GM21723 (cell line): ENCODE measurements at regions not wholly inside any gene's neighbourhood (a gene's known extent, or its start where the extent isn't known, plus 50 kb on each side); places are given as distances from the start of the nearest gene placed in this dataset.

ENCODE experiments used
- ATAC-seq: cut with Tn5 transposase; IDR thresholded peaks from one replicate; pipeline ENCODE4 v1.9.1; 2021; ENCODE audit warnings: mild to moderate bottlenecking, moderate library complexity; ENCODE audit not compliant: unreplicated experiment

DNA sequence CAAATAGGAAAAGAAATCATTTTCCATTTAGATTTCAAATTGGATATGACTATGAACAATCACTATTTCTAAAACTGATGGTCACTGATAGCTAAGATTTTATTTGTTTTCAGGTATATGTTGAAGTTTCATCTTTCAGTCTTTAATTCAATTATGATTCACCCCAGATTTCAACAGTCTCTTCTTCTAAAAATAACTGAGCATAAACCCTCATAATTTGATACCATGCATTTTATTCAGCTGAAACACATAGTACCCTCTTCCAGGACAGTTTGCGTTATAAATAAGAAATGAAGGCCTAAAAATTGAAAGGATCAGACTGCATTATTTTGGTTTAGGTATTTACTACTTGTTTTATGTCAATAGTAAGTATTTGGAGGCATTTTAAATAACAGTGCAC is 428.5 kb upstream of the NBEA start:
- no peak for ATAC-seq

DNA sequence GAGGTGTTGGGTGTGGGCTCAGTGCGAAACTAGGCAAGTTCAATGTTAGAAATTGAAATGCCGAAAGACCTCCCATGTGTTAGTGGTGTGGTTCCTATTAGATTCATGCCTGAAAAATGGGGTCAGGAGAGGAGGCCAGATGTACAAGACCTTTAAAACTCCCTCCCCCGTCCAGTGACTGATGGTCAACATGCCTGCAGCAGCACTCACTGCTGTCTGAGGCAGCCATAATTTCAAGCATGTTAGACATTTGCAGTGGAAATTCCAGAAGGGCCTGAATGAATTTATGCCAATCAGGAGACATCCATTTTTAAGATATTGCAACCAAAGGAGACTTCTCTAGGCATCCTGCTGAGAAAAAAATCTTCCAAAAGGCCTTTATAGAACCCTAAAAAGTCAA is 426.9 kb upstream of the NBEA start:
- no peak for ATAC-seq

DNA sequence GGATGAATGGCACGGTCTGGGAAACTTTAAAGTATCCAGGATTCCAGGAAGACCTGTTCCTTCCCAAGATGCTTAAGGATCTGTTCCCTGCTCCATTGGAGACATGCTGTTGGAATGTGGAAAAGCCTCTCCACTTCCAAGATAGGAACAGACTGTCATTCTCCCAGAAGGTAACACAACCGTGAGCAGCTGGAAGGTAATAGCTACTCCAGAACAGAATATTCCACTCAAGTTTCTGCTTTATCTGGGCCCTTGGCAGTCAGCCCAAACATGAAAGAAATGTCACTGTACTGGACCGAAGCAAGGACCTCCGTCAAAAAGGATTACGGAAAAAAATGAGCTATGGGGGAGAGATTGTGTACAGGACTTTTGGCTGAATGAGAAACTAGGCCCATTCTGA is 420.9 kb upstream of the NBEA start:
- ATAC-seq = no peak

DNA sequence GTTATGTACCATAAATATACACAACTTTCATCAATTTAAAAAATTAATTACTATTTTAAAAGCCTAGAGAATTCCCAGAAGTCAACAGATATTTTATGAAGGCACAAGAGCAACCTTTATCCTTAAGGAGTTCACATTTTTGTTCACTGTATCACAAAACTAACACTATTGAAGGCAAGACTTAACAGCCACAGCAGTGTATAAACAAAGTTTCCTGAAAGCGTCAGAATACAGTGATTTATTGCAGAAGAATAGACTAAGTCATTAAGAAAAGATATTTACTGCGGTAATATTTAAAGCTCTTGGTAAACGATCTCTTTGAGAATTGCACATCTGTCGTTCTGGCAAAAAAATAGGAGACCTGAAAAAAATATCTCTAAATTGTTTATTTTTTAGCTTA is 419.3 kb upstream of the NBEA start:
- ATAC-seq = no peak

DNA sequence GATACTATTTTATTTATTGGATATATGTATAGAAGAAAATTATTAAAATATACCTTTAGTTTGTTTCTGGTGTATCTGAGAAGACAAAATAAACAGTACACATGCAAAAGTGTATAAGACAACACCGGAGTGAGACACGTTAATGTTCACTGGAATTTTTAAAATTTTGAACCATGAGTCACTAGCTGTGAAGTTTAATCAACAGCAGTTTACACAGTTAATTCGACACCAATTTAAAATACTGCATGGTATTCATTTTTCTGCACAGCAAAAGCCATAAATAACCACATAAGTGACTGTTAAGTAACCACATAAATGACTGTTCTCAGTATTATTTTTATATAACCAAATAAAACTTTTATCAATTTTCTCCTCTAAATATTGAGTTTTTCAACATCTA is 418.7 kb upstream of the NBEA start:
- ATAC-seq = no peak

DNA sequence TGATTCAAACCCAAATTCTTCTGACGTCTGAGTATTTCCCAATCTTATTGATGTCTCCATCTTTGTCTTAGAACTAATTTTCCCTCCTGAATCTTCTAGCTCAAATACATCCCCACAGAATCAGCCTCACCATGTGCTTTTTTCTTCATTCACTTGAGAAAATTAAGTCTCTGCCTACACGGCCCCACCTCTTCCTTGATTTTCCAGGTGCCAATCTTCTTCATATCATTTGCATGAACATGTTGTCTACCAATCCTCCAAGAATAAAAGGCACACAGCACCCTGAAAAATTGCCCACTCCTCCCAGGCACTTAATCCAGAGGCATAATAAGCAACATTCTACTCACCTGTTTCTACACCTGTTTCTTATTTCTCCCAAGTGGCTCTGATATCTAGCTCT is 408.1 kb upstream of the NBEA start:
- ATAC-seq = no peak

DNA sequence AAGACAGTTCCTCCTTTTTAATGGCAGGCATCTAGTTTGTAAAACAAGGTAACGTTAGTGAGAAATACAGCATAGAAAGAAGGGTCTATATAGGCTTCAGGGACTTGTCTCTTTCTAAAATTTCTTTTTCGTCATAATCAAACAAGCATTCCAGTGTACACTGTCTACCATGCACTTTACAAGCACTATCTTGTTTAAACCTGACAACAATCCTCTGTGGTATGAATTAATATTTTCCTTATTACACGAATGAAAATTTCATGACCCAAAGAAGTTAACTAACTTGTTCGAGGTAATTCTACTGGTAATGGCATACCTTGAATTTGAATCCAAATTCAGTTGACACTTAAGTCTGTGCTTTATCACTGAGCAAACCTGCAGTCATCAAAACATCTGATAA is 399.7 kb upstream of the NBEA start:
- ATAC-seq = no peak

DNA sequence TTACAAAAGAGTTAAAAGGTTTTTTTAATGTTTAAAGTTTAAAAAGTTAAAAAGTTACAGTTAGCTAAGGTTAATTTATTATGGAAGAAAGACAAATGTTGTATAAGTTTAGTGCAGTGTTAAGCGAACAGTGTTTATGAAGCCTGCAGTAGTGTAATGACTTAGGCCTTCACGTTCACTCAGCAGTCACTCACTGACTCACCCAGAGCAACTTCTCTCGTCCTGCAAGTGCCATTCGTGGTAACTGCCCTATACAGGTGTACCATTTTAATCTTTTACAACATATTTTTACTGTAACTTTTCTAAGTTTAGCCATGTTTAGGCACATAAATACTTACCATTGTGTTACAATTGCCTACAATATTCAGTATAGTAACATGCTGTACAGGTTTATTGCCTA is 398.2 kb upstream of the NBEA start:
- no peak for ATAC-seq

DNA sequence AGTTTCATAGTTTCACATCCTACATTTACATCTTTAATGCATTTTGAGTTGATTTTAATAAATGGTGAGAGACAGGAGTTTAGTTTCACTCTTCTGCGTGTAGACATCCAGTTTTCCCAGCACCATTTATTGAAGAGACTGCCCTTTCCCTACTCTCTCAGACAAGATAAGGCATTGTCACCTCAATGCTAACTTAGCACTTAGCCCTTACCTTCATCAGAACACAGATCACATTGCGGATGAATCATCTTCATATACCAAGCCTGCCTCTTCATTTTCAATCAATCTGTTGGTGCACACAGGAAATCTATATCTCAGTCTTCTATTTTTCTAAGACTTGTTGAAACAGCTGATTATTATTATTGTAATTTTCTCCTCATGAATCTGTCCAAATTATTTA is 396.6 kb upstream of the NBEA start:
- no peak for ATAC-seq

DNA sequence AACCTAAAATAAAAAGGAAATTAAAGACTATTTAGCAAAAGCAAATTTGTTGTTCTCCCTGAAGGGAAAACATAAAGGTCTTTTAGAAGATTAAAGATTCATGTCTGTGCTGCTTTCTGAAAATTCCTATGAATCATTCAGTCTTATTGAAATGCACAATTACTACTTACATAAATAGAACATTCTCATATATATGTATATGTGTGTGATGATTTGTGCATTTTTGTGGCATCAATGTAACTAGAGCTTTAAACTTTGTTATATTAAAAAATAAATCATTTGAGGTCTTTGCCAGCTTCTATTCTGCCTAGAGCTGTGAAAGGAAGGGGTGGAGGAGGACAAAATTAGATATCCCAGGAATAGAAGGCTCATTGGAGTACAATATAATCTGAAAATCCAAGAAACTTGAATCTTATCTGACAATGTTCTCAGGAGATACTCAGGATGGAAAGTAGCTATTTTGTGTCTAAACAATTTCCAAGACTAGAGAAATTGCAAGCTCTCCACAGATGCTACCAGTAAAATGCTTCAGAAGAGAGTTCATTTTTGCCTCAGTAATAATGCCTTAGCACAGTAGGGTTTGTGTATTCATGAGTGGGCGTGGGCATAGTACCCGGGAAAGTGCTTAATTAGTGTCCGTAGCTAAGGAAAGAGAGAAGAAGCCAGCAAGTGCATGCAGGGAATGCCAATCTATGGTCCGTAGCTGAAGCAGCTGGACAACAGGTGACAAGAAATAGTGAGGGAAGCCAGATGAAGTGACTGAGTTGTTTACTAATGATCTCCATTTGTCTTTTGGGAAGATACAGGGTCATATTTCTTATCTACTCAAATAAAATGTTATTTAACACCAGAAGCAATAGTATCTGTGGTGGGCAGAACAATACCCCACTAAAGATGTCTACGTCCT is 395.5 kb upstream of the NBEA start:
- no peak for ATAC-seq

DNA sequence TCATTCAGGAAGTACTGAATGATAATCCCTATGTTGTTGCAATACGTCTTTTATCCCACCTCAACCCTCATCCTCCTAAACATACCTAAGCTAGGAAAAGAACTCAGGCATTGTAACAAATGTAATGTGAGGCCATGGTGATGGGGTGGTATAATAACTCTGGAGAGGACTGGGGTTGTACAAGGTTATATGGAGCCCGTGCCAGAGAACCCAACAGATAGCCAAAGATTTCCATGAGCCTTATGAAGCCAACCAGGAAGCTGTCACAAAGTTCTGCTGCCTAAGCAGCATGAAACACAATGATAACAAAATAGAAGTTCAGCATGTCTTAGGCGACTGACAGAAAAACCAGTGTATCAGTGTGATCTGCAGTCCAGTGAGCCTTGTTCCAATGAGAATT is 394.1 kb upstream of the NBEA start:
- ATAC-seq = no peak

DNA sequence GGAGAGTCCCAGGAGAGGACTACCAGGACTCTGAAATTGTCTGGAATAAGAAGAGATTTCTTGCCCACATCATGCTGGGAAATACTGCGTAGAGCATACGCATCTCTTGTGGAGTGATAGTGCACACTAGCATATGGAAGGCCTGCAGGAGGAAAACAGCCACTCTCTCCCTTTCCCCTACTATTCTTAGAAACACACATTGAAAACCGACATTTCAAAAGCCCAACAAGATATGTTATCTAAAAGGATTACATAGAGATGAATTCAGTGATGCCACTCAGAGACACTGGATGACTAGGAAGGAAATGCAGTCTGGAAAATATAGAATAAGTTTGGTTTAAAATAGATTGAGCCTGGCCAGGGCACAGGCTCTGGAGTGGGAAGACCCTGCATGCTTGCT is 388.7 kb upstream of the NBEA start:
- no peak for ATAC-seq

DNA sequence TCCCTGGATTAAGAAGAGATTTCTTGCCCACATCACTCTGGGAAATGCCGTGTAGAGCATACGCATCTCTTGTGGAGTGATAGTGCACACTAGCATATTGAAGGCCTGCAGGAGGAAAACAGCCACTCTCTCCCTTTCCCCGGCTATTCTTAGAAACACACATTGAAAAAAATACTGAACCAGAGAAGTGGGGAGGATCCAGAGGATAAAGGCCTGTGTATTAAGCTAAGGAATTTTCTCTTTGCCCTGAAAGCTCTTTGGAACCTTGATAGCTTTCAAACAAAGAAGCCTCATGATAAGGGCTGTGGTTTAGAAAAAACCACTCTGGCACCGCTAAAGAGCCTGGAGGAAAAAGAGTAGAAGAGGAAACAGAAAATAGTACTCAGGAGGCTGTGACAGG is 386.1 kb upstream of the NBEA start:
- ATAC-seq = no peak

DNA sequence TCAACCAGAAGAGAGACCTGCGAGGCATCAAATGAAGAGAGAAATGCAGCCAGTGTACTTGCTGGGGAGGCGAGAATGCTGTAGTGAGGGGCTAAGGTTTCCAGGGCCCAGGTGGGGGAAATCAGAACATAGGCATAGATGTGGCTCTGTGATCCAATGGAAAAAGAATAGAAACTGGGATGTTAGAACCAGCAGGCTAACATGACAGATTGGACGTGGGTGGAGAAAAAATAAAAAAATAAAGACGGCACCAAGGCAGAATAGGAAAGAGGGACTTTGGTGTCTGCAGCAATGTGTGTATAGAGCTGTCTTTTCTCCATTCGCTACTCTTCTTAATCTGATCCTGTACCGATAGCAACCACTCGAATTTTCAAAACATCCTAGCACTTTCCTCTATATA is 381.0 kb upstream of the NBEA start:
- ATAC-seq = no peak

DNA sequence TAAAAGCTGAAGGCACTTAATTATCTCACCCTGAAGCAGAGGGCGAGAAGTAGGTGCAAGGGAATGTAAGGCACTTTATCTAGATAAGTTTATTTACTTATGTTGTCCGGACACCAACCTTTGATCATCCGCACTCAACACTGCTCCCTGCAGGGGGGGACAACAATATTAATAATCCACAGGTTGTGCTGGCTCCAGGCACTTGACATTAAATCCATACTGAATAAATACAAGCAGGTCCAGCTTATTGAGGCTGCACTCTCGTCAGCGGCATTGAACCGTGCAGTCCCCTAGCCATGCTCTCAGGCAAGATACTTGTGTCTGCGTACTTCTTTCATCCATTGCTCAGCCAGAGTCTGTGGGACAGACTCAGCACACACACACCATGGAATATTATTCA is 374.5 kb upstream of the NBEA start:
- ATAC-seq = no peak

DNA sequence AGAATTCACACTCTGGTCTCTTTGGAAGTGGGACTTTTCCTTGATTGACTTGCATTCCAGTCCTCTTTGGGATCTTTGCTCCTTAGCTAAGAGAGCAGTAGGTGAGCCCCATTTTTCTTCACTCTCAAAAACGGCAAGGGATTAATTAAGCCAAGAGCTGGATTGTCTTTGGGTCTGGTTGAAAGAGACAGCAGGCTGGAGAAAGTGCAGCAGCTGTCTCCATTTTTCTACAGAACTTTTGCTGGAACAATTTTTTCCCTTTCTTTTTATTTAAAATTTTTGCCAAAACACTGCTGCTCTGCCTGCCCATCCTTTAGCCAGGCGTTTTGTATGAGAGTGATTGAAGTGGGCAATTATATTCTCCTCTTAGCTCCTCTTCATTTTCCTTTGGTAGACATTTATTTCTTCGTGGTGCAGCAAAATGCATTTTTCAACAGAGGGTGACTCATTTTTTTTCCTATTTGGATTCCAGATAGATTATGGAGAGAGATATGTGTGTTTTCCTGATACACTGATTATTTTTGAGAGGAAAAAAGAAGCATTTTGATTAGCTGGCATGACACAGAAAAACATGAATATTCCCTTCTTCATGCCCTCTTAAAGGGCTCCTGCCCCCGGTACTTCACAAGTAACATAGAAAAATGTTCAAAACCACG is 371.2 kb upstream of the NBEA start:
- no peak for ATAC-seq

DNA sequence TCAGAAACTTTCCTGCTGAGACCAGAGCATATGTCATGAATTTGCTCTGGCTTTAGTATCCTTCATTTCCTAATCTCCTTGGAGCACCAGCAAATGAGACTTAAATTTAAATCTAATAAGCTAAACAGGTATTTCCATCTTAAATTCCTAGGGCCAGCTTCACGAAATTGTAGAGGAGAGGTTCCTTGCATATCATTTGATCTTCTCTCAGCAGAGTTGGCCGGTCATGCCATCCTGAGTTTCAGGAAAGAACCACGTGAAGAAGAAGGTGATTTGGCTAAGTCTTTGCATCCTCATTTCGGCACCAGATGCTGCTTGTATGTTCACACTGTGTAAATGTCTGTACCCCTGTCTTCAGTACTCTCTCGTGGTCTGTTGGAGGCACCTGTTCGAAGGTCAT is 370.4 kb upstream of the NBEA start:
- ATAC-seq = no peak

DNA sequence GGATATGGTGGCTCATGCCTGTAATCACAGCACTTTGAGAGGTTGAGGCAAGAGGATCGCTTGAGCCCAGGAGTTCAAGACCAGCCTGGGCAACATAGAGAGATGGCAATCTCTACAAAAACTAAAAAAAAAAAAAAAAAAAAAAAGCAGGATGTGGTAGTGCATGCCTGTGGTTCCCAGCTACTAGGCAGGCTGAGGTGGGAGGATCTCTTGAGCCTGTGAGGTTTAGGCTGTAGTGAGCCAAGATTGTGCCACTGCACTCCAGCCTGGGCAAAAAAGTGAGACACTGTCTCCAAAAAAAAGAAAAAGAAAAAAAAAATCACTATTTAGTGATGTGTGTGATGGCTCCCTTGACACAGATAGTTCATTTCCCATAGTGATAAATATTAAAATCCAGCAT is 365.0 kb upstream of the NBEA start:
- ATAC-seq = no peak

DNA sequence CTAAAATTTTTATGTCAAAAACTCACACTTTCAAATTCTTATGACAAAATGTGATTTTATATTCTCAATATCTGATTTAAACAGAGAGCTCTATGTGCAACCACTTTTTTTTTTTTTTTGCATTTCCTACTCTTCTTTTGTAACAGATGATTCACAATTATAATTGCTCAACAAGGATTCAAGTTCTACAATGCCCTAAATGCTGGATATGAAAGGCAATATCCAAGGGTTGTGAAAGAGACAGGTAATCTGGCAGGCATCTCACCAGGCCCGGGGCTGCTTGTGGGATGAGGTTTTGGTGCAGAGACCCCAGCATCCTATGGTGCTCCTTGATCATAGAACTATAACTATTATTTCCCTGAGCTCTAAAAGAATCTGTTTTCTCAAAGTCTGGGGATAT is 363.6 kb upstream of the NBEA start:
- no peak for ATAC-seq

DNA sequence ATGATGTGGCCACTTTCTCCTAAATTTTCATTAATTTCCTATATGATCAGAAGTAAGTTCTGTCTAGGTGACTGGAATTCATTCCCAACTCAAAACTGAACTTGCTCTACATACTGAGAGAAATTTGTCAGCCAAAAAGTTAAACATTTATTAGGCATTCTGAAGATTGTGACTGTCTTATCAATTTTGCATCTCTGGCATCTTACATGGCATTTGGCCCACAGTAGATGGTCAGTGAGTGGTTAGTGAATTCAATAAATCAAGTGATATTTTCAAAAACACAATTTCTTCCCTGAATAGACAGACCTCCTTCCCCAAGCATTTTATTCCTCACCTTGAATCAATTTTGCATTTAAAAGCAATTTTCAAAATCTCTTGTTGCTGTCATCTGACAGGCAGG is 363.2 kb upstream of the NBEA start:
- ATAC-seq = no peak

DNA sequence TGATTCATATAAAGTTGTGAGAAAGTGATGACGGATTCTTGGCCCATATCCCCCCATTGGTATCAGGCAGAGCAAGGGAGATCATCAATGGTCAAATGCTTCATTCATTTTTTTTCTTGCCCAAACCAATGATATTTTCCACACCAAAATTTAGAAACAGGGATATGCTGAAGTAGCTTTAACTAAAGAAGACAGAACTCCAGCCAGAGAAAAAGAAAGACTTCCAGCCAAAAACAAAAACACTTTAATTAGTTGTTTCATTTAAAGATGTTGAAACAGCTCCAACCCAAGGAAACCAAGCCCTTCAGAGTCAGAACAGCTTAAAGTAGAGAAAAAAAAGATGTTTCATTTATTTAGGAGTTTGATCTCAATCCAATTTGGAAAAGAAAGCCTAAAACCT is 358.9 kb upstream of the NBEA start:
- no peak for ATAC-seq

DNA sequence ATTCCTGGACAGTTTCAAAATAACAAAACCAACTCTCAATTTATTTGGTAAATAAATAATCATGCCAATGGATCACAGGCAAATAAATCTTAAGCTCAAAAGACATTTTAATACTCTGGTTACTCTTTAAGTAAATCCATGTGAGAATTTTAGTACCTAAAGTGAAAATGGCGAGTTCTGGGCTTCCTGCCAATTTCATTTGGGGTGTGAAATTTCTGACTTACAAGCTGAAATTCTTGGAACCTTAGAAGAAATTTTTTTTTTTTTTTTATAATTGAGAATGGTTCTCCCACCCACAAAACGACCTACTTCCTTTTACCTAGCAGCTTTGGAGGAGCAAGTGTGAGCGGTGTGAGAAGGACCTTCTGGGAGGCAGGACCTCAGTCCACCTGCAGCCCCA is 354.5 kb upstream of the NBEA start:
- no peak for ATAC-seq

DNA sequence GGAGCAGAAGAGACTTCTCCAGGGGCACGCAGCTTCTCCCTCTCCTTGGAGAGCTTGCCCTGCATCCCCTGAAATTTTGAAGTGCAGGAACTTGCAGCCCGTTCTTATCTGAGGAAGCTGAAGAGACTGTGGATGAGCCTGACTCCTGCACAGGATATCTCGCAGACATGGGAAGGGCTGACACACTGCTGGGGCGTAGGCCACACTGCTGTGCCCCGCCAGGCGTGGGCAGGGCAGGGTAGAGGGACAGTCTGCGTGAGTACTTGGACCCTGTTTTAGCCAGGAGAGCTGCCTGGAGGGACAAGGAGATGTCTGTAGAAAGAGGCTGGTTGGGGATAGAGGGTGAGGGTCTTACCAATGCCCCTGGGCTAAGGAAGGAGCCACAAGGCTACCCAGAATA is 353.7 kb upstream of the NBEA start:
- ATAC-seq = no peak
